Ascending aorta (tissue), 2 donors: ENCODE measurements at regions not wholly inside any gene's neighbourhood (a gene's known extent, or its start where the extent isn't known, plus 50 kb on each side); places are given as distances from the start of the nearest gene placed in this dataset.

Experiments used
- DNase-seq, 2 donors: peaks; one replicate each; pipeline ENCODE4 v3.0.0-alpha.2; 2019; ENCODE audit warnings: low spot score in 2 of 2
- H3K27ac ChIP-seq, 2 donors: fragments of 200-600 bp; sonication (generic); one replicate each; pipeline ENCODE4 v1.5.1; 2016 to 2017; ENCODE audit warnings: mild to moderate bottlenecking in 1 of 2
- H3K27me3 ChIP-seq: fragments of 200-600 bp; sonication (generic); one replicate; pipeline ENCODE4 v1.5.1; 2017
- H3K36me3 ChIP-seq, 2 donors: fragments of 200-600 bp; sonication (generic); one replicate each; pipeline ENCODE4 v1.5.1; 2016
- H3K4me1 ChIP-seq, 2 donors: fragments of 200-600 bp; sonication (generic); one replicate each; pipeline ENCODE4 v1.5.1; 2016 to 2017; ENCODE audit warnings: mild to moderate bottlenecking in 1 of 2
- H3K4me3 ChIP-seq, 2 donors: fragments of 200-600 bp; sonication (generic); one replicate each; pipeline ENCODE4 v1.5.1; 2016 to 2017; ENCODE audit warnings: mild to moderate bottlenecking in 1 of 2
- H3K9me3 ChIP-seq, 2 donors: fragments of 200-600 bp; sonication (generic); one replicate each; pipeline ENCODE4 v1.5.1; 2016
- CTCF ChIP-seq, 3 experiments: fragments of 200-600 bp in 2 of 3; fragments of 450-650 bp in 1 of 3; sonication (generic) in 2 of 3; IDR thresholded peaks; one replicate each; pipeline ENCODE4 v1.5.1; 2016 to 2019; ENCODE audit warnings: antibody characterized with exemption in 3 of 3, mild to moderate bottlenecking in 1 of 3, moderate library complexity in 1 of 3
- intact Hi-C: fragments of 100-400 bp; cut with DNase I; formaldehyde crosslinking; loops from one replicate; pipeline ENCODE4 v1.15.1; 2023

- Histone ChIP-seq H3K27me3 (no peaks in the 10 kb centered on the region), H3K36me3 (no peaks in the 10 kb centered on the region), H3K4me3 (no peak overlapping the region), H3K4me1 (no peaks in the 10 kb centered on the region), H3K27ac (no peak overlapping the region), H3K9me3 (no peaks in the 10 kb centered on the region)
- no peak for TF ChIP-seq CTCF (IDR thresholded peaks at IDR 0.05)
- intact Hi-C loops = no loop called here
- no peak for DNase-seq
Observed at GRCh38 chr3:180092889-180093288, 56.2 kb upstream of the PEX5L start.

- Histone ChIP-seq H3K9me3 (no peaks in the 10 kb centered on the region), H3K36me3 (no peaks in the 10 kb centered on the region), H3K27me3 (no peaks in the 10 kb centered on the region), H3K4me3 (no peak overlapping the region), H3K4me1 (no peaks in the 10 kb centered on the region), H3K27ac (no peak overlapping the region)
- no peak for DNase-seq
- no peak for TF ChIP-seq CTCF (IDR thresholded peaks at IDR 0.05)
- intact Hi-C loops = no loop called here
Observed at GRCh38 chr3:180093535-180093934, 56.8 kb upstream of the PEX5L start.

DNA sequence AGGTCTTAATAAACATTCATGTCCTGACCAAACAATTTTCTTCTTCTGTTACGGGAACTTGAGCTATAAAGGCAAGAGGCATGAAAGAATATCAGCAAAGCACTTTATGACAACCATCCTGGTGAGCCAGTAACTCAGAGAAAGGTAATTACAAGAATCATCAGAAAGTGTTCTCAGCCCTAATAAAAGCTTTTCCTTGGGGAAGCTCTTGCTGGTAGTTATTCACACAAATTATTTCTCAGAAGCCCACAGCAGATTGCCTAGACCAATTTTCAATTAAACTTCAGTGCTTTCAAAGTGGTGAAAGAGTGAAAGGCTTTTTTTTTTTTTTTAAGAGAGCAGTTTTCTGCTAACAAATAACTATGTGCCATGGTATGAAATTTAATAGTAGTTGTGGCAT is 60.9 kb upstream of the PEX5L start:
- no peak for DNase-seq
- intact Hi-C loops = no loop called here
- Histone ChIP-seq H3K27ac (no peak overlapping the region), H3K4me3 (no peak overlapping the region), H3K4me1 (no peaks in the 10 kb centered on the region), H3K9me3 (no peaks in the 10 kb centered on the region), H3K36me3 (no peaks in the 10 kb centered on the region), H3K27me3 (no peaks in the 10 kb centered on the region)
- TF ChIP-seq CTCF (IDR thresholded peaks at IDR 0.05) = no peak

- DNase-seq = no peak
- intact Hi-C loops = no loop called here
- Histone ChIP-seq H3K27ac (no peak overlapping the region), H3K9me3 (no peaks in the 10 kb centered on the region), H3K27me3 (no peaks in the 10 kb centered on the region), H3K4me3 (no peak overlapping the region), H3K36me3 (no peaks in the 10 kb centered on the region), H3K4me1 (no peaks in the 10 kb centered on the region)
- TF ChIP-seq CTCF (IDR thresholded peaks at IDR 0.05) = no peak
Observed at GRCh38 chr3:180102134-180102533, 65.4 kb upstream of the PEX5L start.

GRCh38 chr3:180102604-180103003 is 65.9 kb upstream of the PEX5L start:
- no peaks in the 10 kb centered on the region for H3K4me1 ChIP-seq
- H3K27me3 ChIP-seq = no peaks in the 10 kb centered on the region
- intact Hi-C loops = no loop called here
- H3K9me3 ChIP-seq = no peaks in the 10 kb centered on the region
- H3K27ac ChIP-seq = no peak overlapping the region
- H3K36me3 ChIP-seq = no peaks in the 10 kb centered on the region
- no peak for TF ChIP-seq CTCF (IDR thresholded peaks at IDR 0.05)
- DNase-seq = no peak
- H3K4me3 ChIP-seq = no peak overlapping the region

DNA sequence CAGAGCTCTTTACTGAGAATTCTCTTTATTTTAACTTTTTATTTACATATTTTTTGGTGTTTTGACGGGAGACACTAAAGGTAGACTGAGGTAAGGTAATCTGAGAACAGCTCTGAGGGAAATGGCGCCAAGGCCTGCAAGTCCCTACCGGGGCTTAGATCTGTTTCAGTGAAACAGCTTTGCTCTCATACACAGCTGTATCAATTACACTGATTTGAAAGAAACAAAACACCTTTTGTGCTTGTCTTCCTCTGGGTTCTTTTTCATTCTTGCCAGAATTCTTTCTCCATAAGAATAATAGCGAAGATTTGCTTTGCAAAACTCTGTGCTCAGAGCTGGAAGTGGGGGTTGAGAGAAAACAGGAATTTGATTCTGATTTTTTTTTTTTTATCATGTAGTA is 79.5 kb upstream of the PEX5L start:
- no peaks in the 10 kb centered on the region for H3K4me1 ChIP-seq
- intact Hi-C loops = no loop called here
- TF ChIP-seq CTCF (IDR thresholded peaks at IDR 0.05) = no peak

More for the DNA sequence above, 79.5 kb upstream of the PEX5L start:
- Histone ChIP-seq H3K4me3 (no peak overlapping the region), H3K27me3 (no peaks in the 10 kb centered on the region), H3K36me3 (no peaks in the 10 kb centered on the region), H3K9me3 (no peaks in the 10 kb centered on the region), H3K27ac (no peak overlapping the region)
- no peak for DNase-seq
